Kidney epithelial cell (primary cell): ENCODE measurements at regions not wholly inside any gene's neighbourhood (a gene's known extent, or its start where the extent isn't known, plus 50 kb on each side); places are given as distances from the start of the nearest gene placed in this dataset.

Source experiments
- DNase-seq: peaks from one replicate; pipeline ENCODE4 v3.0.0-alpha.2; 2010; ENCODE audit warnings: low read depth
- H3K27me3 ChIP-seq: 2 replicates; pipeline ENCODE4 v1.6.0; 2011; ENCODE audit warnings: low read length; ENCODE audit not compliant: control insufficient read depth, insufficient read depth
- H3K36me3 ChIP-seq: 2 replicates; pipeline ENCODE4 v1.5.1; 2011; ENCODE audit warnings: low read length; ENCODE audit not compliant: control insufficient read depth, insufficient read depth
- H3K4me3 ChIP-seq: 2 replicates; pipeline ENCODE4 v1.5.1; 2011; ENCODE audit warnings: low read depth, mild to moderate bottlenecking, control low read depth, low read length
- TF ChIP-seq, protein P1 (sequence below): IDR thresholded peaks from 2 replicates; pipeline ENCODE4 v1.5.1; 2011; ENCODE audit warnings: mild to moderate bottlenecking, moderate library complexity, low read length, control low read depth, inconsistent platforms; ENCODE audit not compliant: insufficient read depth, poor library complexity, severe bottlenecking

DNA sequence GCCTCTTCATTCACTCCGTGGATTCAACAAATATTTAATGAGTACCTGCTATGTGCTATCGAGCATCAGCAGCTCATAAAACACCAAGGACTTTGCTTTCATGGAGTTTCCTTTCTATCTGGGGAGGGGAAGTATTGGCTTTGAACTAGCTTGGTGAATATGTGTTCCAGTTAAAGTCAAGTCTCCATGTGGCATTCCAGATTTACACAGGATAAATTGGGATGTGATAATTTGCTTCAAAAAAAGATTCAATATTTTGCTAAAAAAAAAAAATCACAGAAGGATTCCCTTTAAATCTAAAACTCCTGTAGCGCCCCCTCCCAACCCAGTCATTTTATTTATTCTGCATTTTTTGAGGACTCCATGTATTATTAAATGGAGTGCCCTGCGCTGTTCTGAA, 346.3 kb upstream of the SLC30A5 start:
- DNase-seq = no peak
- Histone ChIP-seq H3K27me3 (no peaks in the 10 kb centered on the region), H3K36me3 (no peaks in the 10 kb centered on the region), H3K4me3 (no peak overlapping the region)
- TF ChIP-seq, protein P1, sequence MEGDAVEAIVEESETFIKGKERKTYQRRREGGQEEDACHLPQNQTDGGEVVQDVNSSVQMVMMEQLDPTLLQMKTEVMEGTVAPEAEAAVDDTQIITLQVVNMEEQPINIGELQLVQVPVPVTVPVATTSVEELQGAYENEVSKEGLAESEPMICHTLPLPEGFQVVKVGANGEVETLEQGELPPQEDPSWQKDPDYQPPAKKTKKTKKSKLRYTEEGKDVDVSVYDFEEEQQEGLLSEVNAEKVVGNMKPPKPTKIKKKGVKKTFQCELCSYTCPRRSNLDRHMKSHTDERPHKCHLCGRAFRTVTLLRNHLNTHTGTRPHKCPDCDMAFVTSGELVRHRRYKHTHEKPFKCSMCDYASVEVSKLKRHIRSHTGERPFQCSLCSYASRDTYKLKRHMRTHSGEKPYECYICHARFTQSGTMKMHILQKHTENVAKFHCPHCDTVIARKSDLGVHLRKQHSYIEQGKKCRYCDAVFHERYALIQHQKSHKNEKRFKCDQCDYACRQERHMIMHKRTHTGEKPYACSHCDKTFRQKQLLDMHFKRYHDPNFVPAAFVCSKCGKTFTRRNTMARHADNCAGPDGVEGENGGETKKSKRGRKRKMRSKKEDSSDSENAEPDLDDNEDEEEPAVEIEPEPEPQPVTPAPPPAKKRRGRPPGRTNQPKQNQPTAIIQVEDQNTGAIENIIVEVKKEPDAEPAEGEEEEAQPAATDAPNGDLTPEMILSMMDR = no peak

DNA sequence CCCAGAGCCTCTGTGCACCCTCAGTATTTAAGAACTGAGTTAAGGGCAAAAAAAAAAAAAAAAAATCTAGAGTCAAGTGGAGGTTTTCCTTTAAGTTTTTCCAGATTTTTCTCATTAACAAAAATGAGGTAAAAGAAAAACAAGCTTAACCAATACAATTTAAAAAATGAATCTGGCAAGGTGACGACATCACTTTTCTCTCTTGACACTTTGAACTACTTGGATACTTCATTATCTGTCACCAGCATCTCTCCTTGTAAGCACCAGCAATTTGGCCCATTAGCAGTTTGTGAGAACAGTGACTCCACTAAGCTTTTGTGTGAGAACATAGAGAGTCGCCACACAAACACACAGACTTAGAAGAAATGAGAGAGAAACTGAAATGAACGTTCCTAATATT, 345.7 kb upstream of the SLC30A5 start:
- Histone ChIP-seq H3K36me3 (no peaks in the 10 kb centered on the region), H3K27me3 (no peaks in the 10 kb centered on the region), H3K4me3 (no peak overlapping the region)
- TF ChIP-seq, protein P1 = no peak
- DNase-seq = no peak

DNA sequence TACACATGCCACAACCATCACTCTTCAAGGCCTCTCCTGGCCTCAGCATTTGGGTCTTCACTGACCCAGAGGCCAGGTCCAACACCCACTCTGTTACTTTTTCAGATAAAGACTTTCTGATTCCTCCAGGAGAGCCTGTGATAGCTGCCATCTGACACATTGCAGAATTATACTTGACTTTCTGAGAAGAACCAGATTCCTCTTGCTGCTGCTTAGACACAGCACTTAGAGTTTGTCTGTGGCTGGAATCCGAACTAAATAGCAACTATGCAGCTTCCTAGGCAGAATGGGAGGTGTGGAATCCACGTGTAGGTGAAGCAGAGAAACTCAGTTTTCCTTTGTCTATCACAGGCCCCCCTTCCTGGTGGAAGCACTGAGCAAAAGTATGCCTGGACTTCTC, 344.7 kb upstream of the SLC30A5 start:
- H3K36me3 ChIP-seq = no peaks in the 10 kb centered on the region
- no peaks in the 10 kb centered on the region for H3K27me3 ChIP-seq
- no peak for DNase-seq
- TF ChIP-seq, protein P1 = no peak
- H3K4me3 ChIP-seq = no peak overlapping the region

- no peak overlapping the region for H3K4me3 ChIP-seq
- H3K27me3 ChIP-seq = no peaks in the 10 kb centered on the region
- DNase-seq = no peak
- TF ChIP-seq, protein P1 = no peak
- H3K36me3 ChIP-seq = no peaks in the 10 kb centered on the region
Observed at GRCh38 chr5:68749631-68750030, 344.2 kb upstream of the SLC30A5 start.

- no peak for DNase-seq
- Histone ChIP-seq H3K27me3 (no peaks in the 10 kb centered on the region), H3K4me3 (no peak overlapping the region), H3K36me3 (no peaks in the 10 kb centered on the region)
- TF ChIP-seq, protein P1 = no peak
Observed at GRCh38 chr5:68751661-68752060, 342.2 kb upstream of the SLC30A5 start.

DNA sequence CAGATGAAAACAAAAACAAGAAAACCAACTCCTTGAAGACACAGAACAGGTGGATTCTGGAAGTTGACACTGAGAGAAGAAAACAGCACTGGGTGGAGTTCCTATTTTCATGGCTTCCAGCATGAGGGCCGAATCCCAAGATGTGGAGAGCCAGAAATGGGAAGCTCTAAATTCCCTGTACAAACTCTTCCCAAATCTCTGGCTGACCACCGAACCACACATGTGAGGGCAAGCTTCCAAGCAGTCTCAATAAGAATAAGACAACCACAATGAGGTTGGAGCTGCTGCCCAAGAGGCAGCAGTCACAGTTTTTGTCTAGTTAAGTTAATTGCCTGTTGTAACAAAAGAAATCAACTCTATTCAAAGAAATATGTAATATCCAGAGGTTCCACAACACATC, 339.3 kb upstream of the SLC30A5 start:
- Histone ChIP-seq H3K27me3 (no peaks in the 10 kb centered on the region), H3K36me3 (no peaks in the 10 kb centered on the region), H3K4me3 (no peak overlapping the region)
- TF ChIP-seq, protein P1 = no peak
- no peak for DNase-seq
